ENCODE measurements at regions not wholly inside any gene's neighbourhood (a gene's known extent, or its start where the extent isn't known, plus 50 kb on each side); places are given as distances from the start of the nearest gene placed in this dataset.
"Not testable (repeated sequence)": the region's sequence is repeated elsewhere in the genome, so short reads cannot be mapped to it uniquely, and the experiment has no call there.

DNA sequence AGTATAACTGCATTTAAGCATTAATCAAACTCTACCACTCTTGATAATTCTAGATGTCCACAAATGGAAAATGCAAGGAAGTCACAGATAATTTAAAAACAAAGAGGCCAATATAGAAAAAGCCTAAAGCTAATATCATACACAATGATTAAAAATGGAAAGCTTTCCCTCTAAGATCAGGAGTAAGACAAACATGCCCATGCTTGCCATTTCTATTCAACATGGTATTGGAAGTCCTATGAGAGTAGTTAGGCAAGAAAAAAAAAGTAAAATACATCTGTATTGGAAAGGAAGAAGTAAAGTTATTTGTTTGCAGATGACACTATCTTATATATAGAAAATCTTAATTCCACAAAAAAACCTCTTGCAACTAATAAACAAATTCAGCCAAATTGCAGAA lies 164.6 kb upstream of the FERMT1 start:
- no peak overlapping the region for H3K4me3 Mint-ChIP-seq
- H3K36me3 Mint-ChIP-seq, result peaks cover 4 to 6% of the 10 kb centered on the region in 2 donors
- peaks cover 6 to 48% (median 21%) of the 10 kb centered on the region in 7 donors for H3K9me3 Mint-ChIP-seq
- no peaks in the 10 kb centered on the region for H3K4me1 Mint-ChIP-seq
- no peak for DNase-seq
- no peak overlapping the region for H3K27ac Mint-ChIP-seq
- no peaks in the 10 kb centered on the region for H3K27me3 Mint-ChIP-seq
- ATAC-seq (ENCODE audit: low read depth in 2 of 2), result no peak

- ATAC-seq (ENCODE audit: low read depth in 2 of 2) (no peak), DNase-seq (no peak)
- Mint-ChIP-seq H3K27ac (no peak overlapping the region), H3K36me3 (peaks cover 4 to 8% of the 10 kb centered on the region in 2 donors), H3K27me3 (peaks cover 0 to 4% (median 0%) of the 10 kb centered on the region in 3 donors), H3K4me1 (no peaks in the 10 kb centered on the region), H3K4me3 (no peak overlapping the region), H3K9me3 (peaks cover 11 to 41% (median 23%) of the 10 kb centered on the region in 7 donors)
Measured at GRCh38 chr20:6282642-6283041, 159.8 kb upstream of the FERMT1 start.

DNA sequence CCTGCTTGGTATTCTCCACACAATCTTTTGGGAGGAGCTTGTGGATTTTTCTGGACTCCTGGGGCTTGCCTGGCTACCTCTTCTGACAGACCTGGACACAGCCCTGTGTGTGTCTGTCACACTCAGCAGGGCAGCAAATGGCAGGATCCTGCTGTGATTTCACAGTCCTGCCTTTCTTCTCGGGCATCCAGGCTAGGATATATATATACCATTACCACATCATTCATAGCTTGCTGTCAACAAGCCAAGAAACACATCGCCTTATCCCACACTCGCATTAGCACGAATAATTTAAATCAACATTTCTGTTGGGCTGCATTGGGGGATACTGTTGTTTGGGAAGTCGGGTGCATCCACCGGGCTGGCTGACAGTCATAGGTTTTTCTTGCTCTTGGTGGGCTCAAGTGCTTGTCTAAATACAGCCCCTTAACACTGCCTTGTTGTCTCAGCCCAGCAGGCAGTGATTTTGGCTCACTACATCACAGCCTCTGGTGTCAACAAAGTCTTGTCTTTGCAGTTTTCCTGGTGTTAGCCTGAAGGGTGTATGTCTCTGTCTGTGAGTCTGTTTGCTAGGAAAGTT lies 154.9 kb upstream of the FERMT1 start:
- no peak for ATAC-seq (ENCODE audit: low read depth in 2 of 2)
- H3K4me3 Mint-ChIP-seq, result no peak overlapping the region
- DNase-seq, result no peak
- H3K9me3 Mint-ChIP-seq, result peaks cover 5 to 17% (median 9%) of the 10 kb centered on the region in 7 donors
- H3K4me1 Mint-ChIP-seq, result no peaks in the 10 kb centered on the region
- peaks cover 0 to 4% (median 0%) of the 10 kb centered on the region in 3 donors for H3K27me3 Mint-ChIP-seq
- no peak overlapping the region for H3K27ac Mint-ChIP-seq
- peaks cover 3 to 5% of the 10 kb centered on the region in 2 donors for H3K36me3 Mint-ChIP-seq

- not testable (repeated sequence) for H3K4me1 Mint-ChIP-seq; ATAC-seq (ENCODE audit: low read depth in 2 of 2); H3K4me3 Mint-ChIP-seq; H3K27ac Mint-ChIP-seq; DNase-seq; H3K9me3 Mint-ChIP-seq; H3K36me3 Mint-ChIP-seq
- peaks cover 0 to 20% (median 8%) of the 10 kb centered on the region in 3 donors for H3K27me3 Mint-ChIP-seq
Measured at GRCh38 chr20:6270404-6270803, 147.6 kb upstream of the FERMT1 start.

GRCh38 chr20:6269168-6269873 lies 146.5 kb upstream of the FERMT1 start:
- H3K27ac Mint-ChIP-seq, result peak overlapping the region in 1 of 6 donors; percentile 12
- ATAC-seq (ENCODE audit: low read depth in 2 of 2) (no peak), DNase-seq (no peak)
- peaks cover 0 to 23% (median 8%) of the 10 kb centered on the region in 3 donors for H3K27me3 Mint-ChIP-seq
- H3K4me3 Mint-ChIP-seq, result no peak overlapping the region
- H3K36me3 Mint-ChIP-seq, result no peaks in the 10 kb centered on the region
- H3K4me1 Mint-ChIP-seq, result no peaks in the 10 kb centered on the region
- H3K9me3 Mint-ChIP-seq, result peaks cover 0 to 2% (median 0%) of the 10 kb centered on the region in 7 donors

- Mint-ChIP-seq H3K36me3 (no peaks in the 10 kb centered on the region), H3K9me3 (peaks cover 0 to 3% (median 2%) of the 10 kb centered on the region in 7 donors), H3K27ac (no peak overlapping the region), H3K4me3 (no peak overlapping the region), H3K4me1 (no peaks in the 10 kb centered on the region), H3K27me3 (peaks cover 6 to 22% (median 18%) of the 10 kb centered on the region in 3 donors)
- DNase-seq, result no peak
- ATAC-seq (ENCODE audit: low read depth in 2 of 2), result no peak
Measured at GRCh38 chr20:6265204-6265904, 142.5 kb upstream of the FERMT1 start.

- DNase-seq (no peak), ATAC-seq (ENCODE audit: low read depth in 2 of 2) (no peak)
- peaks cover 0 to 10% (median 8%) of the 10 kb centered on the region in 3 donors for H3K27me3 Mint-ChIP-seq
- H3K4me3 Mint-ChIP-seq, result no peak overlapping the region
- H3K36me3 Mint-ChIP-seq, result no peaks in the 10 kb centered on the region
- no peaks in the 10 kb centered on the region for H3K4me1 Mint-ChIP-seq
- peaks cover 0 to 4% (median 0%) of the 10 kb centered on the region in 7 donors for H3K9me3 Mint-ChIP-seq
- no peak overlapping the region for H3K27ac Mint-ChIP-seq
Measured at GRCh38 chr20:6253396-6253795, 130.6 kb upstream of the FERMT1 start.

GRCh38 chr20:6245436-6245835 lies 122.6 kb upstream of the FERMT1 start:
- DNase-seq (no peak), ATAC-seq (ENCODE audit: low read depth in 2 of 2) (no peak)
- no peaks in the 10 kb centered on the region for H3K4me1 Mint-ChIP-seq
- peaks cover 7 to 13% (median 10%) of the 10 kb centered on the region in 3 donors for H3K27me3 Mint-ChIP-seq
- H3K4me3 Mint-ChIP-seq, result no peak overlapping the region
- peaks cover 0 to 9% (median 3%) of the 10 kb centered on the region in 7 donors for H3K9me3 Mint-ChIP-seq
- H3K36me3 Mint-ChIP-seq, result no peaks in the 10 kb centered on the region
- no peak overlapping the region for H3K27ac Mint-ChIP-seq

DNA sequence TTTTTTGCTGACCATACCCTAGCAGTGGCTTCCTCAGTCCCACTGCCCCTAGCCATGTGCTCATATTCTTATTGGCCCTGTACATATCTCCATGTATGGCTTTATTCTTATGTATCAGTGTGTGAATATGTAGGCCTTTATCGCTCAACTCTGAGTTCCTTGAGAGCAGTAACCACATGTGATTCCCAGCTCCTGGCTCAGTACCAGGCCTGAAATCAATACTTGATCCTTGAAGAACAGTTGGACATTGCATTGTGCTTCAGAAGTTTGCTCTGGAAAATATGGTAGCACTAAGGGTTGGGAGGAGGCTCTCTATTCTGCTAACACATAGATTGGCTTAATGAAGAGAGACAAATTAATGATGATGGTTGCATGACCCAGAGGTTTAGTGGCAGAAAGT lies 118.8 kb upstream of the FERMT1 start:
- Mint-ChIP-seq H3K4me1 (no peaks in the 10 kb centered on the region), H3K27ac (no peak overlapping the region), H3K36me3 (no peaks in the 10 kb centered on the region), H3K4me3 (no peak overlapping the region), H3K27me3 (peaks cover 5 to 14% (median 8%) of the 10 kb centered on the region in 3 donors), H3K9me3 (peaks cover 0 to 9% (median 2%) of the 10 kb centered on the region in 7 donors)
- no peak for DNase-seq
- ATAC-seq (ENCODE audit: low read depth in 2 of 2), result no peak

DNA sequence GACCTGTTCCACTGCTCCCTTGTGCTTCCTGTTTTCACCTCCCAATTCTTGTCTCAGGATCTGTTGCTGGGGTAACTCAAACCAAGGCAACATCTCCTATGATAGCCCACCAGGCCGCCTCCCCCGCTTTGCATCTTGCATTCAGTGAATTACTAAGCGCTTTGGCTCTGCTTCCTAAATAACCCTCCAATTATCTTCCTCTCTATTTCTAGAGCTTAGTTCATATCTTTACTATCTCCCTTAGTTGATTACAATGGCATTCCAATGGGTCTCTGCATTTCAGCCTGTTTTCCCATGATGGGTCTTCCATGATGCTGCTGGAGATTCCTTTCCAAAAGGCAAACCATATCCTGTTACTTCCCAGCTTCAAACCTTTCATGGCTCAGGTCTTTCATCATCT lies 117.2 kb upstream of the FERMT1 start:
- peaks cover 5 to 10% (median 8%) of the 10 kb centered on the region in 3 donors for H3K27me3 Mint-ChIP-seq
- H3K4me1 Mint-ChIP-seq, result no peaks in the 10 kb centered on the region
- H3K27ac Mint-ChIP-seq, result peak overlapping the region in 1 of 6 donors; percentile 75
- peaks cover 0 to 9% (median 2%) of the 10 kb centered on the region in 7 donors for H3K9me3 Mint-ChIP-seq
- DNase-seq (no peak), ATAC-seq (ENCODE audit: low read depth in 2 of 2) (no peak)
- H3K4me3 Mint-ChIP-seq, result no peak overlapping the region
- H3K36me3 Mint-ChIP-seq, result no peaks in the 10 kb centered on the region

- Mint-ChIP-seq H3K9me3 (peaks cover 0 to 10% (median under 1%) of the 10 kb centered on the region in 7 donors), H3K4me3 (no peak overlapping the region), H3K27ac (no peak overlapping the region), H3K27me3 (peaks cover 7 to 9% (median 8%) of the 10 kb centered on the region in 3 donors), H3K36me3 (no peaks in the 10 kb centered on the region), H3K4me1 (no peaks in the 10 kb centered on the region)
- DNase-seq, result no peak
- no peak for ATAC-seq (ENCODE audit: low read depth in 2 of 2)
Measured at GRCh38 chr20:6238421-6238820, 115.6 kb upstream of the FERMT1 start.

- Mint-ChIP-seq H3K9me3 (peaks cover 0 to 17% (median 4%) of the 10 kb centered on the region in 7 donors), H3K36me3 (no peaks in the 10 kb centered on the region)
- ATAC-seq (ENCODE audit: low read depth in 2 of 2), result no peak
Measured at GRCh38 chr20:6235510-6235909, 112.7 kb upstream of the FERMT1 start.

DNA sequence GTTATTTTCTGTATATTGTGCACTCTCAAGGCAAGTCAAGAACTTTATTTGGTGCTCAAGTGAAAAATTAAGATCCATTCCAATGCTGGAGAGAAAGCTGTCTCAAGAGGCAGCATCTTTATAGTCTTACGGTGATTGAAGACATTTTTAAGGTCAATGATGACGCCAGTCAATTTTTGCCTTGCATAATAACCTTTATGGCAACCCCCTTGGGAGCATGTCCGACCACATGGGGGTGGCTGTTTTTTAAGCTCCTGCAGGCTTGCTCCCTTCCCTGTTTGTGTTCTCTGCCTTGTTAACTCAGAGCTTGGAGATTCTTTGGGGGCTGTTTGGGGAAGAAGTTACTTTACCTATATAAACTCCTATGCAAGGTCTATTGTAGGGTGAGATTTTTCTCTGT lies 109.6 kb upstream of the FERMT1 start:
- no peaks in the 10 kb centered on the region for H3K4me1 Mint-ChIP-seq
- DNase-seq, result no peak
- H3K27ac Mint-ChIP-seq, result no peak overlapping the region
- ATAC-seq (ENCODE audit: low read depth in 2 of 2), result no peak
- no peak overlapping the region for H3K4me3 Mint-ChIP-seq
- peaks cover 0 to 14% (median 4%) of the 10 kb centered on the region in 7 donors for H3K9me3 Mint-ChIP-seq
- H3K27me3 Mint-ChIP-seq, result peaks cover 0 to 4% (median 4%) of the 10 kb centered on the region in 3 donors
- no peaks in the 10 kb centered on the region for H3K36me3 Mint-ChIP-seq

More at GRCh38 chr20:6235510-6235909, 112.7 kb upstream of the FERMT1 start:
- peaks cover 5 to 7% (median 6%) of the 10 kb centered on the region in 3 donors for H3K27me3 Mint-ChIP-seq
- DNase-seq, result no peak
- no peak overlapping the region for H3K27ac Mint-ChIP-seq
- H3K4me3 Mint-ChIP-seq, result no peak overlapping the region
- H3K4me1 Mint-ChIP-seq, result no peaks in the 10 kb centered on the region
